HG02981 (cell line): ENCODE measurements at regions not wholly inside any gene's neighbourhood (a gene's known extent, or its start where the extent isn't known, plus 50 kb on each side); places are given as distances from the start of the nearest gene placed in this dataset.
A peak's percentile ranks its signal among the peaks of the same experiment; 100 is the strongest.
"Not testable (repeated sequence)": the region's sequence is repeated elsewhere in the genome, so short reads cannot be mapped to it uniquely, and the experiment has no call there.

ENCODE experiments used
- ATAC-seq: cut with Tn5 transposase; IDR thresholded peaks from one replicate; pipeline ENCODE4 v1.9.1; 2021; ENCODE audit warnings: mild to moderate bottlenecking, moderate library complexity; ENCODE audit not compliant: unreplicated experiment

- ATAC-seq, result no peak
Observed at GRCh38 chr1:196160066-196160795, 448.0 kb downstream of the KCNT2 start.

DNA sequence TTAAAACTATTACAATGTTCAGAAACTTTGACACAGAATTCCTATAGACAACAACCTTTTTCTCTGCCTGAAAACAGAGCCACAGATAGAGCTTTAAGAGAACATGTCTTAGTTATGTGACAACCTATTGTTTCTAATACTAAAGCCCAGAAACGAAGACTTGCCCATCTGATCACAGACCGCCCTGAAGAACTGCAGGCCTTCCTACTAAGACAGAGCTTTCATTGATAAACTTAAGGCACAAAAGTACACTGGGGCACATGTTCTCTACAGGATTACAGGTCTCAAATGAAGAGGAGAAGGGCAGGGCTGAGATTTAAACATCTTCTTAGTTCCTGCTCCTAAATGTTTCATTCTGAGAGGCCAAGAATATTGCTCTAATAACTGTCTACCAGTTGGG is 452.7 kb downstream of the KCNT2 start:
- no peak for ATAC-seq

DNA sequence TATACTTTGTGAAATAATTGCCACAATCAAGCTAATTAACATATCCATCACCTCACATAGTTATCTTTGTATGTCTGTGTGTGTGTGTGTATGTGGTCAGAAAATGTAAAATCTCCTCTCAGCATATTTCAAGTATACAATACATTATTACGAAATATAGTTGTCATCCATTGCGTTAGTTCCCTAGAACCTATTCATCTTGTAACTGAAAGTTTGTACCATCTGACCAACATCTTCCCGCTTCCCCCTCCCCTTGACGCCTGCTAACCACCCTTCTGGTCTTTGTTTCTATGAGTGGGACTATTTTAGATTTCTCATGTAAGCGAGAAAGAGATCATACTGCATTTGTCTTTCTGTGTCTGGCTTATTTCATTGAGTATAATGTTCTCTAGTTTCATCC is 455.3 kb downstream of the KCNT2 start:
- ATAC-seq, result no peak

DNA sequence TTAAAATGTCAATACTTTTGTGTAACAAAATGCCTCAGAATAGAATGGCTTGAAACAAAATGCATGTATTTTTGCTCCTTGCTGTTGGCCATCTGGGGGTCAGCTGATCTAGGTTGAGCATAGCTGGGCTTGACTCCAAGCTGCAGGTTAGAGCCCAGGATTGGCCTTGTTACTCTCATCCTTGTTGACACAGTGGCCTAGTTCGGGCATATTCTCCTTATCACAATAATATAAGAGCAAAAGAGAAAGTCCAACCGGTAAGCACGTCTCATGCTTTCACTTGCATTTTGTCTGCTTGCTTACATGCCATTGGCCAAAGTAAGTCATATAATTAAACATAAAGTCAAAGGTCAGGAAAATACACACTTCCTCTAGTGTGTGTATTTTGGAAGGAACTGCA is 456.2 kb downstream of the KCNT2 start:
- ATAC-seq, result no peak

- ATAC-seq, result peak; percentile 55
Observed at GRCh38 chr1:196148367-196148970, 459.8 kb downstream of the KCNT2 start.

GRCh38 chr1:196147530-196147929 is 460.7 kb downstream of the KCNT2 start:
- ATAC-seq, result no peak

GRCh38 chr1:196145151-196145550 is 463.1 kb downstream of the KCNT2 start:
- not testable (repeated sequence) for ATAC-seq

DNA sequence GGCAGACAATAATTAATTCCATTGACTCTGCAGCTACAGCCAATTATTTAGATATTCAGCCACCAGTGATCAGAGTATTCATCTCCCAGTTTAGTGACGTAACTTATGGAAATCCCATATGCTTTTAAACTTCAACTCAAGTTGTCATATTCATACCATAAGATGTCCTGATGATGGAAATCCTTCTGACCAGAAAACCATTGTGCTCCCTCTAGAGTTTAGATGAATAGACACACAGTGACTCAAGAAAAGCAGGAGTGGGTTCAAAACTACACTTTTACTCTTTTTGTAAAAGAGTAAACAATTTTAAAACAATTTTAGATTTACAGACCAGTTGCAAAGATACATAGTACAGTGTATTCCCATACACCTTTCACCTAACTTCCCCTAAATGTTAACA is 463.7 kb downstream of the KCNT2 start:
- no peak for ATAC-seq

GRCh38 chr1:196143602-196144342 is 464.5 kb downstream of the KCNT2 start:
- ATAC-seq, result no peak

GRCh38 chr1:196142111-196142640 is 466.1 kb downstream of the KCNT2 start:
- no peak for ATAC-seq

- ATAC-seq, result no peak
Observed at GRCh38 chr1:196136396-196136795, 471.8 kb downstream of the KCNT2 start.

GRCh38 chr1:196131691-196132090 is 476.5 kb downstream of the KCNT2 start:
- no peak for ATAC-seq

GRCh38 chr1:196128835-196129234 is 479.4 kb downstream of the KCNT2 start:
- ATAC-seq, result no peak

GRCh38 chr1:196121181-196121580 is 487.1 kb downstream of the KCNT2 start:
- no peak for ATAC-seq

GRCh38 chr1:196115646-196116045 is 492.6 kb downstream of the KCNT2 start:
- ATAC-seq, result no peak

DNA sequence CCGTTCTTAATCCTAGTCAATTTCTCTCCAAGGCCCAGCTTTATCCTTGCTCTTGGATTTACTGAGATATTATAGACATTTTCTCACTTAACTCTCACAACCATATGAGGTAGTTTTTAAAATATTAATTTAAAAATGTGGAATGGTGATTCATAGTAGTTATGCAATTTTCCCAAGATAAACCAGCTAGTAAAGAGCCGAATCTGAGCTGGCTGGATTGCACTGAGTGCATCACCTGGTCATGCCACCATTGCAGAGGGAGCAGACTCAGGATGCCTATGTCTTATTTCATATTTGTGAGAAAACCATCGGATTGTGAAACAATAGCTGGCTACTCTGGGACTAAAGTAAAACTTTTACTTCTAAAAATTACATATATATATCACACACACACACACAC is 494.0 kb downstream of the KCNT2 start:
- ATAC-seq, result no peak

- ATAC-seq, result not testable (repeated sequence)
Observed at GRCh38 chr1:196108990-196109389, 499.2 kb downstream of the KCNT2 start.

GRCh38 chr1:196105901-196106300 is 502.3 kb downstream of the KCNT2 start:
- ATAC-seq, result no peak

GRCh38 chr1:196102826-196103225 is 505.4 kb downstream of the KCNT2 start:
- ATAC-seq, result no peak

- no peak for ATAC-seq
Observed at GRCh38 chr1:196098000-196098399, 510.2 kb downstream of the KCNT2 start.

DNA sequence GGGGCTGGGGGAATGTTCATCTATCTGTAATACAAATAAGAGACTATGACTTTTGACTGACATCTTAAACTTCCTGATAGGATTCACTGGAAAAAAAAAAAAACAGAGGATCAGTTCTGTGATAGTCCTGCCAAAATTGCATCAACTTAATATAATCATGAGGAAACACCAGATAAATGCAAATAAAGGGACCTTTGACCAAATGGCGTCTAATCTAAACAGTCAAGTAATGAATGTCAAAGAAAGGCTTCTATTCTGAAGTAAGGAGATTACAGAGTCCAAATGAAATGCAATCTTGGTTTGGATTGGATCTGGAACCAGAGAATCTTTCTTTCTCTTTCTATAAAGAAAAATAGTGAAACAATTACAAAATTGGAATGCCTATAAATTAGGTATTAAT is 513.4 kb downstream of the KCNT2 start:
- no peak for ATAC-seq
